GM12878 (cell line): ENCODE measurements at regions not wholly inside any gene's neighbourhood (a gene's known extent, or its start where the extent isn't known, plus 50 kb on each side); places are given as distances from the start of the nearest gene placed in this dataset.

ENCODE experiments used
- ATAC-seq: fragments of 200-7000 bp; cut with Tn5 transposase; 3 replicates; pipeline ENCODE4 v1.9.1; 2020; ENCODE audit warnings: mild to moderate bottlenecking, moderate library complexity
- BruUV-seq: library from RNA; stranded (reverse); fragments of 400-500 nt; replicated peaks from 2 replicates; lab custom pipeline; 2021; lab: Mats Ljungman, UMichigan
- CTCF ChIA-PET: fragments of 300-600 bp; sonication (Branson Sonifier 250); formaldehyde crosslinking; extraction: SDS; loops from one replicate; lab custom pipeline; 2021; ENCODE audit warnings: inconsistent platforms; lab: Yijun Ruan, JAX
- POLR2A ChIA-PET: fragments of 350-600 bp; formaldehyde crosslinking; extraction: SDS; loops from one replicate; lab custom pipeline; 2021; ENCODE audit warnings: inconsistent platforms; lab: Charles Lee
- RAD21 ChIA-PET: fragments of 300-600 bp; sonication (Branson Sonifier 250); formaldehyde crosslinking; loops from one replicate; lab custom pipeline; 2023; ENCODE audit warnings: antibody characterized with exemption; ENCODE audit not compliant: unreplicated experiment; lab: Charles Lee
- SMC1A ChIA-PET: fragments of 300-600 bp; sonication (Branson Sonifier 250); formaldehyde crosslinking; loops from one replicate; lab custom pipeline; 2023; ENCODE audit not compliant: unreplicated experiment, uncharacterized antibody; lab: Charles Lee
- DNase-seq: peaks from one replicate; pipeline ENCODE4 v3.0.0-alpha.2; 2011; ENCODE audit warnings: low read depth, low spot score
- FAIRE-seq: peaks from 3 replicates; lab custom pipeline; 2011; peaks lifted over from hg19 to GRCh38; lab: Jason Lieb, UNC
- H2AFZ ChIP-seq: 2 replicates; pipeline ENCODE4 v1.6.0; 2011; ENCODE audit warnings: low read depth, low read length, control low read depth; ENCODE audit not compliant: control insufficient read depth
- H3K27ac ChIP-seq: 2 replicates; pipeline ENCODE4 v1.5.1; 2011; ENCODE audit warnings: control low read depth; ENCODE audit not compliant: control insufficient read depth, insufficient read depth
- H3K27me3 ChIP-seq, 2 experiments: replicated peaks in 1 of 2; 2 replicates each; pipeline versions ENCODE4 v1.6.0 to v1.6.1; 2011; ENCODE audit warnings: low read length in 1 of 2; ENCODE audit not compliant: control insufficient read depth in 2 of 2, insufficient read depth in 2 of 2
- H3K36me3 ChIP-seq, 2 experiments: 2 replicates each; pipeline ENCODE4 v1.5.1; 2011; ENCODE audit warnings: low read length in 1 of 2; ENCODE audit not compliant: control insufficient read depth in 2 of 2, insufficient read depth in 2 of 2
- H3K4me1 ChIP-seq: 2 replicates; pipeline ENCODE4 v1.6.1; 2011; ENCODE audit warnings: mild to moderate bottlenecking, low read length, moderate library complexity, mixed read lengths; ENCODE audit not compliant: control insufficient read depth, insufficient read depth
- H3K4me2 ChIP-seq: 2 replicates; pipeline ENCODE4 v1.6.0; 2011; ENCODE audit warnings: control low read depth; ENCODE audit not compliant: control insufficient read depth, insufficient read depth
- H3K4me3 ChIP-seq: fragments of 200-600 bp; sonication (generic); 2 replicates; pipeline ENCODE4 v1.5.1; 2016
- H3K79me2 ChIP-seq: 2 replicates; pipeline ENCODE4 v1.6.0; 2011; ENCODE audit warnings: low read length; ENCODE audit not compliant: control insufficient read depth, insufficient read depth
- H3K9ac ChIP-seq: 2 replicates; pipeline ENCODE4 v1.8.0; 2011; ENCODE audit warnings: low read length, control low read depth, mixed read lengths; ENCODE audit not compliant: control insufficient read depth, insufficient read depth
- H3K9me3 ChIP-seq: replicated peaks from 3 replicates; pipeline ENCODE4 v1.5.1; 2011; ENCODE audit warnings: mild to moderate bottlenecking, low read length; ENCODE audit not compliant: control insufficient read depth, insufficient read depth
- H4K20me1 ChIP-seq: 2 replicates; pipeline ENCODE4 v1.6.0; 2011; ENCODE audit not compliant: control insufficient read depth, insufficient read depth
- CHD4 ChIP-seq: fragments of 200-600 bp; sonication (generic); IDR thresholded peaks from 2 replicates; pipeline ENCODE4 v1.6.1; 2016; ENCODE audit warnings: mild to moderate bottlenecking
- FOS ChIP-seq: IDR thresholded peaks from 3 replicates; pipeline ENCODE4 v1.6.1; 2011; ENCODE audit warnings: borderline replicate concordance; ENCODE audit not compliant: insufficient read length; ENCODE audit errors: extremely low read depth
- GATAD2B ChIP-seq: fragments of 450-650 bp; conservative IDR thresholded peaks from 2 replicates; pipeline ENCODE4 v1.6.1; 2017; ENCODE audit warnings: low read depth, mild to moderate bottlenecking, moderate library complexity
- MEF2A ChIP-seq: IDR thresholded peaks from 2 replicates; pipeline ENCODE4 v1.6.1; 2011; ENCODE audit warnings: low read depth, mild to moderate bottlenecking, low read length, moderate library complexity; ENCODE audit not compliant: insufficient read depth
- NR2C1 ChIP-seq: fragments of 450-650 bp; IDR thresholded peaks from 2 replicates; pipeline ENCODE4 v1.6.1; 2017; ENCODE audit warnings: antibody characterized with exemption, mild to moderate bottlenecking, moderate library complexity
- NRF1 ChIP-seq: conservative IDR thresholded peaks from 2 replicates; pipeline ENCODE4 v1.6.1; 2011; ENCODE audit warnings: mild to moderate bottlenecking, low read depth, low read length, improper control_type of control experiment
- POLR2A ChIP-seq: IDR thresholded peaks from 2 replicates; pipeline ENCODE4 v1.6.1; 2011; ENCODE audit warnings: low read depth, mild to moderate bottlenecking, low read length
- RAD51 ChIP-seq: fragments of 450-650 bp; IDR thresholded peaks from 2 replicates; pipeline ENCODE4 v1.6.1; 2016; ENCODE audit warnings: moderate library complexity, mild to moderate bottlenecking, inconsistent platforms
- TBL1XR1 ChIP-seq: IDR thresholded peaks from 2 replicates; pipeline ENCODE4 v1.6.1; 2012; ENCODE audit warnings: low read depth, low read length, improper control_type of control experiment
- ZNF24 ChIP-seq: fragments of 450-650 bp; IDR thresholded peaks from 2 replicates; pipeline ENCODE4 v1.6.1; 2017; ENCODE audit warnings: antibody characterized with exemption, mild to moderate bottlenecking
- ZNF592 ChIP-seq: fragments of 450-650 bp; IDR thresholded peaks from 2 replicates; pipeline ENCODE4 v1.6.1; 2017; ENCODE audit warnings: mild to moderate bottlenecking, moderate library complexity
- WGBS: methylation state at CpG from one replicate; pipeline ENCODE4 v1.1.6; 2016; ENCODE audit warnings: low lambda C conversion rate; ENCODE audit not compliant: insufficient replicate concordance, insufficient coverage; ENCODE audit errors: missing lambda C conversion rate; 5-methylcytosine and 5-hydroxymethylcytosine counted together
- in situ Hi-C: fragments of 300-500 bp; cut with MboI; formaldehyde crosslinking; loops from 9 replicates; pipeline ENCODE4 v1.14.3; 2018; ENCODE audit warnings: mixed read lengths
- intact Hi-C: fragments of 100-400 bp; cut with micrococcal nuclease; formaldehyde crosslinking; loops from one replicate; pipeline ENCODE4 v1.14.2; 2022; ENCODE audit not compliant: unreplicated experiment
- TF ChIP-seq, protein P1 (sequence below): fragments of 450-650 bp; IDR thresholded peaks from 2 replicates; pipeline ENCODE4 v1.6.1; 2014; ENCODE audit warnings: mild to moderate bottlenecking
- TF ChIP-seq, protein P2 (sequence below): fragments of 450-650 bp; IDR thresholded peaks from 2 replicates; pipeline ENCODE4 v1.6.1; 2016; ENCODE audit warnings: mild to moderate bottlenecking, moderate library complexity, borderline replicate concordance
- TF ChIP-seq, protein P3 (sequence below): IDR thresholded peaks from 2 replicates; pipeline ENCODE4 v1.6.1; 2012; ENCODE audit warnings: low read depth, low read length, improper control_type of control experiment

- no peak for ATAC-seq
- no peaks in the 10 kb centered on the region for H3K79me2 ChIP-seq
- intact Hi-C loops = no loop called here
- BruUV-seq = no TSS peak
- H3K4me3 ChIP-seq = no peak overlapping the region
- no peak overlapping the region for H3K9ac ChIP-seq
- in situ Hi-C loops = no loop called here
- H3K4me1 ChIP-seq = no peaks in the 10 kb centered on the region
- CTCF ChIA-PET = no interaction called here
- no peak overlapping the region for H3K4me2 ChIP-seq
- no peak overlapping the region for H3K27ac ChIP-seq
- no peak overlapping the region for H2AFZ ChIP-seq
- FAIRE-seq = no peak
- RAD21 ChIA-PET = no interaction called here
- H3K27me3 ChIP-seq = peaks cover 14 to 16% of the 10 kb centered on the region in 2 experiments
- SMC1A ChIA-PET = no interaction called here
- no peaks in the 10 kb centered on the region for H4K20me1 ChIP-seq
- no peak for DNase-seq
- whole genome bisulfite sequencing = 3% methylated on average over 44 of the region's 49 CpGs
- POLR2A ChIA-PET = no interaction called here
- no peaks in the 10 kb centered on the region for H3K36me3 ChIP-seq
- H3K9me3 ChIP-seq = no peaks in the 10 kb centered on the region
- TF ChIP-seq POLR2A (no peak), FOS (no peak), MEF2A (no peak), CHD4 (no peak), NR2C1 (no peak), ZNF592 (no peak), ZNF24 (no peak), NRF1 (no peak), RAD51 (no peak), GATAD2B (no peak), TBL1XR1 (no peak)
- TF ChIP-seq, protein P1, sequence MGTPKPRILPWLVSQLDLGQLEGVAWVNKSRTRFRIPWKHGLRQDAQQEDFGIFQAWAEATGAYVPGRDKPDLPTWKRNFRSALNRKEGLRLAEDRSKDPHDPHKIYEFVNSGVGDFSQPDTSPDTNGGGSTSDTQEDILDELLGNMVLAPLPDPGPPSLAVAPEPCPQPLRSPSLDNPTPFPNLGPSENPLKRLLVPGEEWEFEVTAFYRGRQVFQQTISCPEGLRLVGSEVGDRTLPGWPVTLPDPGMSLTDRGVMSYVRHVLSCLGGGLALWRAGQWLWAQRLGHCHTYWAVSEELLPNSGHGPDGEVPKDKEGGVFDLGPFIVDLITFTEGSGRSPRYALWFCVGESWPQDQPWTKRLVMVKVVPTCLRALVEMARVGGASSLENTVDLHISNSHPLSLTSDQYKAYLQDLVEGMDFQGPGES = no peak
- TF ChIP-seq, protein P2, sequence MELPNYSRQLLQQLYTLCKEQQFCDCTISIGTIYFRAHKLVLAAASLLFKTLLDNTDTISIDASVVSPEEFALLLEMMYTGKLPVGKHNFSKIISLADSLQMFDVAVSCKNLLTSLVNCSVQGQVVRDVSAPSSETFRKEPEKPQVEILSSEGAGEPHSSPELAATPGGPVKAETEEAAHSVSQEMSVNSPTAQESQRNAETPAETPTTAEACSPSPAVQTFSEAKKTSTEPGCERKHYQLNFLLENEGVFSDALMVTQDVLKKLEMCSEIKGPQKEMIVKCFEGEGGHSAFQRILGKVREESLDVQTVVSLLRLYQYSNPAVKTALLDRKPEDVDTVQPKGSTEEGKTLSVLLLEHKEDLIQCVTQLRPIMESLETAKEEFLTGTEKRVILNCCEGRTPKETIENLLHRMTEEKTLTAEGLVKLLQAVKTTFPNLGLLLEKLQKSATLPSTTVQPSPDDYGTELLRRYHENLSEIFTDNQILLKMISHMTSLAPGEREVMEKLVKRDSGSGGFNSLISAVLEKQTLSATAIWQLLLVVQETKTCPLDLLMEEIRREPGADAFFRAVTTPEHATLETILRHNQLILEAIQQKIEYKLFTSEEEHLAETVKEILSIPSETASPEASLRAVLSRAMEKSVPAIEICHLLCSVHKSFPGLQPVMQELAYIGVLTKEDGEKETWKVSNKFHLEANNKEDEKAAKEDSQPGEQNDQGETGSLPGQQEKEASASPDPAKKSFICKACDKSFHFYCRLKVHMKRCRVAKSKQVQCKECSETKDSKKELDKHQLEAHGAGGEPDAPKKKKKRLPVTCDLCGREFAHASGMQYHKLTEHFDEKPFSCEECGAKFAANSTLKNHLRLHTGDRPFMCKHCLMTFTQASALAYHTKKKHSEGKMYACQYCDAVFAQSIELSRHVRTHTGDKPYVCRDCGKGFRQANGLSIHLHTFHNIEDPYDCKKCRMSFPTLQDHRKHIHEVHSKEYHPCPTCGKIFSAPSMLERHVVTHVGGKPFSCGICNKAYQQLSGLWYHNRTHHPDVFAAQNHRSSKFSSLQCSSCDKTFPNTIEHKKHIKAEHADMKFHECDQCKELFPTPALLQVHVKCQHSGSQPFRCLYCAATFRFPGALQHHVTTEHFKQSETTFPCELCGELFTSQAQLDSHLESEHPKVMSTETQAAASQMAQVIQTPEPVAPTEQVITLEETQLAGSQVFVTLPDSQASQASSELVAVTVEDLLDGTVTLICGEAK = no peak
- TF ChIP-seq, protein P3, sequence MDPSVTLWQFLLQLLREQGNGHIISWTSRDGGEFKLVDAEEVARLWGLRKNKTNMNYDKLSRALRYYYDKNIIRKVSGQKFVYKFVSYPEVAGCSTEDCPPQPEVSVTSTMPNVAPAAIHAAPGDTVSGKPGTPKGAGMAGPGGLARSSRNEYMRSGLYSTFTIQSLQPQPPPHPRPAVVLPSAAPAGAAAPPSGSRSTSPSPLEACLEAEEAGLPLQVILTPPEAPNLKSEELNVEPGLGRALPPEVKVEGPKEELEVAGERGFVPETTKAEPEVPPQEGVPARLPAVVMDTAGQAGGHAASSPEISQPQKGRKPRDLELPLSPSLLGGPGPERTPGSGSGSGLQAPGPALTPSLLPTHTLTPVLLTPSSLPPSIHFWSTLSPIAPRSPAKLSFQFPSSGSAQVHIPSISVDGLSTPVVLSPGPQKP = no peak
Observed at GRCh38 chr12:107320033-107320928, 226.9 kb upstream of the CRY1 start.
